ENCODE measurements at regions not wholly inside any gene's neighbourhood (a gene's known extent, or its start where the extent isn't known, plus 50 kb on each side); places are given as distances from the start of the nearest gene placed in this dataset.

DNA sequence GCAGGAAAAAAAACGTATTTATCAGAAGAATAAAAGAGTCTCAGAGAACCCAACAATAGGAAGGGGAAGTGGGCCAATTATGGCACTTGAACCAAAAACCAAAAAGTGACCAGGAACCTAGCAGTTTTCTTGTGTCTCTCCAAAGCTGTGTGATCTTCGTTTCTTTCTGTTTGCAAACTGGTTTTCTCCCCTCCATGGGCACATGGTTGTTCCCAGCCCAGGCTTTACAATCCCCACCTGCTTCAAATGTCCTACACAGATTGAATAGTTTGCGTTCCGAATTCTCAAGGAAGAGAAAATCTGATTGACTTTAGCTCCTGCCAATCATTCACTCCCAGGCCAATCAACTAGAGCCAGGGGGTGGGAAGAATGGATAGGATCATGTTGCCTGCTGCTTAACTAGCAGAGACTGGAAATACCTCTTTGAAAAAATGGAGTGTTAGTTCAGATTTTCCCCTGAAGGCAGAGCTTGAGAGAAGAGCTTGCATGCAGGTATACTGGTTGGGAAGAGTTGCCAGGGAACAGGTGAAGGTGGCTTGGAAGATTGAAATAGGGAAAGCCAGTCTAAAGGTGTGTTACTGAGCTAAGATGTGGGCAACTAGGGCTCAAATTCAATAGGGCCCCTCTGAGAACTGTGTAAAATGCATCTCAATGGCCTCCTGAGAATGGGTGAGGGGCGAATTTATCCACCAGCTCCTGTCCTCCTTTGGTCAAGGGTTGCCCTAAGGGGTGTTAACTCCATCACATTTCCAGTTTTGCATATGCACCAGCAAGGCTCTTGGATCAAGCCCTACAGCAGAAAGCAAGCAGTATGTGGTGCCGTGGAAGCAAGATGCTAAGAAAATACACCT, 106.4 kb upstream of the SRRM4 start:
- intact Hi-C loops (cut with DNase I), result no loop called here
- no peaks in the 10 kb centered on the region for H3K9me3 ChIP-seq
- H3K27me3 ChIP-seq (ENCODE audit: insufficient read depth in 3 of 3, low read length in 2 of 3), result peaks cover 1 to 6% (median 1%) of the 10 kb centered on the region in 3 donors
- H3K4me1 ChIP-seq, result no peaks in the 10 kb centered on the region
- 21 to 24% (median 24%) methylated on average over 6 of the region's 6 CpGs for WGBS, 3 donors
- DNase-seq (no peak), ATAC-seq (no peak)
- TF ChIP-seq, protein P1, sequence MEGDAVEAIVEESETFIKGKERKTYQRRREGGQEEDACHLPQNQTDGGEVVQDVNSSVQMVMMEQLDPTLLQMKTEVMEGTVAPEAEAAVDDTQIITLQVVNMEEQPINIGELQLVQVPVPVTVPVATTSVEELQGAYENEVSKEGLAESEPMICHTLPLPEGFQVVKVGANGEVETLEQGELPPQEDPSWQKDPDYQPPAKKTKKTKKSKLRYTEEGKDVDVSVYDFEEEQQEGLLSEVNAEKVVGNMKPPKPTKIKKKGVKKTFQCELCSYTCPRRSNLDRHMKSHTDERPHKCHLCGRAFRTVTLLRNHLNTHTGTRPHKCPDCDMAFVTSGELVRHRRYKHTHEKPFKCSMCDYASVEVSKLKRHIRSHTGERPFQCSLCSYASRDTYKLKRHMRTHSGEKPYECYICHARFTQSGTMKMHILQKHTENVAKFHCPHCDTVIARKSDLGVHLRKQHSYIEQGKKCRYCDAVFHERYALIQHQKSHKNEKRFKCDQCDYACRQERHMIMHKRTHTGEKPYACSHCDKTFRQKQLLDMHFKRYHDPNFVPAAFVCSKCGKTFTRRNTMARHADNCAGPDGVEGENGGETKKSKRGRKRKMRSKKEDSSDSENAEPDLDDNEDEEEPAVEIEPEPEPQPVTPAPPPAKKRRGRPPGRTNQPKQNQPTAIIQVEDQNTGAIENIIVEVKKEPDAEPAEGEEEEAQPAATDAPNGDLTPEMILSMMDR (IDR thresholded peaks at IDR 0.05), result no peak
- H3K36me3 ChIP-seq (ENCODE audit: insufficient read depth in 1 of 2, low read depth in 1 of 2), result no peaks in the 10 kb centered on the region
- no peak overlapping the region for H3K27ac ChIP-seq
- no peak overlapping the region for H3K4me3 ChIP-seq

GRCh38 chr12:118880720-118881493, 100.4 kb upstream of the SRRM4 start:
- Histone ChIP-seq H3K4me3 (no peak overlapping the region), H3K9me3 (no peaks in the 10 kb centered on the region), H3K27me3 (ENCODE audit: insufficient read depth in 3 of 3, low read length in 2 of 3) (peaks cover 0 to 6% (median 4%) of the 10 kb centered on the region in 3 donors), H3K27ac (no peak overlapping the region), H3K4me1 (no peaks in the 10 kb centered on the region), H3K36me3 (ENCODE audit: insufficient read depth in 1 of 2, low read depth in 1 of 2) (no peaks in the 10 kb centered on the region)
- WGBS, 3 donors, result 49 to 53% (median 49%) methylated on average over 5 of the region's 5 CpGs
- no peak for ATAC-seq
- intact Hi-C loops (cut with DNase I), result no loop called here
- TF ChIP-seq, protein P1 (IDR thresholded peaks at IDR 0.05), result no peak
- no peak for DNase-seq

DNA sequence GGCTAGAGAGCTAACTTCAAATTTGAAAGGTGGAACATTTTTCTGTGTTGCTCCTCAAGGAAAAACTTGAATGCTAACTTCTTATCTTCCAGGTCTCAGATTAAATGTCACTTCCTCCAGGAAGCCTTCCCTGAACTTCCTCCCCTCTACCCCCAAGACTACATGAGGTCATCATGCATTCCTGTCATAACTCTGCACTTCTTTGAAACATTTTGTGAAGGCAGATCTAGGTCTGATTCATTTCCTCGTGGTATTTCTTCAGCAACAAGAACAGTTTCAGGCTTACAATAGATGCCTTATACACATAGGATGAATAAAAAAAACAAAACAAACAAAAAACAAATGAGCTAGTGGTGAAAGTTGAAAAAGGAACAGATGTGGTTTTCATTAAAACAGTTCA, 97.1 kb upstream of the SRRM4 start:
- 32 to 40% (median 33%) methylated on average over 1 of the region's 1 CpG for WGBS, 3 donors
- Histone ChIP-seq H3K36me3 (ENCODE audit: insufficient read depth in 1 of 2, low read depth in 1 of 2) (no peaks in the 10 kb centered on the region), H3K9me3 (no peaks in the 10 kb centered on the region), H3K27me3 (ENCODE audit: insufficient read depth in 3 of 3, low read length in 2 of 3) (peaks cover 0 to 6% (median 2%) of the 10 kb centered on the region in 3 donors), H3K4me1 (no peaks in the 10 kb centered on the region), H3K4me3 (no peak overlapping the region), H3K27ac (no peak overlapping the region)
- TF ChIP-seq, protein P1 (IDR thresholded peaks at IDR 0.05), result no peak
- intact Hi-C loops (cut with DNase I), result no loop called here
- ATAC-seq (no peak), DNase-seq (no peak)

GRCh38 chr12:118900993-118901392, 80.3 kb upstream of the SRRM4 start:
- DNase-seq (no peak), ATAC-seq (no peak)
- TF ChIP-seq, protein P1 (IDR thresholded peaks at IDR 0.05), result no peak
- intact Hi-C loops (cut with DNase I), result no loop called here
- Histone ChIP-seq H3K27me3 (ENCODE audit: insufficient read depth in 3 of 3, low read length in 2 of 3) (peaks cover 0 to 2% (median 0%) of the 10 kb centered on the region in 3 donors), H3K36me3 (ENCODE audit: insufficient read depth in 1 of 2, low read depth in 1 of 2) (no peaks in the 10 kb centered on the region), H3K4me1 (no peaks in the 10 kb centered on the region), H3K4me3 (no peak overlapping the region), H3K27ac (no peak overlapping the region), H3K9me3 (no peaks in the 10 kb centered on the region)
- 7 to 22% (median 7%) methylated on average over 1 of the region's 1 CpG for whole genome bisulfite sequencing, 3 donors

Data from psoas muscle (tissue), 7 donors.